Gastroesophageal sphincter (tissue), 4 donors: ENCODE measurements at regions not wholly inside any gene's neighbourhood (a gene's known extent, or its start where the extent isn't known, plus 50 kb on each side); places are given as distances from the start of the nearest gene placed in this dataset.

Source experiments
- ATAC-seq: fragments of 150-250 bp; one replicate; pipeline ENCODE4 v1.9.1; 2016; ENCODE audit warnings: mild to moderate bottlenecking, moderate library complexity
- H3K27ac ChIP-seq, 4 donors: fragments of 200-600 bp; sonication (generic) in 3 of 4; 1 replicate in 3 of 4; 2 replicates in 1 of 4; pipeline ENCODE4 v1.5.1; 2016 to 2019
- H3K27me3 ChIP-seq: fragments of 200-600 bp; sonication (generic); one replicate; pipeline ENCODE4 v1.5.1; 2019
- H3K36me3 ChIP-seq, 2 donors: fragments of 200-600 bp; sonication (generic); one replicate each; pipeline ENCODE4 v1.5.1; 2019; ENCODE audit warnings: control low read depth in 1 of 2
- H3K4me1 ChIP-seq, 3 donors: fragments of 200-600 bp; sonication (generic); 1 replicate in 2 of 3; 2 replicates in 1 of 3; pipeline ENCODE4 v1.5.1; 2016 to 2019; ENCODE audit warnings: control low read depth in 2 of 3
- H3K4me3 ChIP-seq, 2 donors: fragments of 200-600 bp; sonication (generic); one replicate each; pipeline ENCODE4 v1.5.1; 2019; ENCODE audit warnings: mild to moderate bottlenecking in 1 of 2, moderate library complexity in 1 of 2
- H3K9me3 ChIP-seq, 3 donors: fragments of 200-600 bp; sonication (generic); one replicate each; pipeline ENCODE4 v1.5.1; 2017 to 2019; ENCODE audit warnings: control low read depth in 2 of 3
- EP300 ChIP-seq: sonication (generic); formaldehyde crosslinking; IDR thresholded peaks from one replicate; pipeline ENCODE4 v1.6.1; 2017; ENCODE audit warnings: antibody characterized with exemption, mild to moderate bottlenecking
- POLR2A ChIP-seq, 2 donors: fragments of 450-650 bp; IDR thresholded peaks; one replicate each; pipeline ENCODE4 v1.6.1; 2017; ENCODE audit warnings: antibody characterized with exemption in 2 of 2, mild to moderate bottlenecking in 2 of 2, moderate library complexity in 1 of 2
- POLR2AphosphoS5 ChIP-seq: sonication (generic); formaldehyde crosslinking; IDR thresholded peaks from one replicate; pipeline ENCODE4 v1.6.1; 2017; ENCODE audit warnings: antibody characterized with exemption
- WGBS, 2 donors: methylation state at CpG; one replicate each; pipeline ENCODE4 v1.1.5; 2018; ENCODE audit warnings: low coverage in 1 of 2; 5-methylcytosine and 5-hydroxymethylcytosine counted together
- TF ChIP-seq, protein P1 (sequence below), 4 experiments: fragments of 200-600 bp in 2 of 4; fragments of 450-650 bp in 2 of 4; sonication (generic) in 1 of 4; IDR thresholded peaks; one replicate each; pipeline ENCODE4 v1.5.1; 2017 to 2019; ENCODE audit warnings: antibody characterized with exemption in 4 of 4, mild to moderate bottlenecking in 2 of 4, moderate library complexity in 2 of 4

- ATAC-seq = peak; percentile 18
- 71% methylated on average over 2 of the region's 2 CpGs; no CpG with 5 or more reads in 1 of the 2 donors for WGBS, 2 donors
- TF ChIP-seq EP300 (no peak), POLR2A (IDR thresholded peaks at IDR 0.05) (no peak), POLR2AphosphoS5 (no peak)
- TF ChIP-seq, protein P1, sequence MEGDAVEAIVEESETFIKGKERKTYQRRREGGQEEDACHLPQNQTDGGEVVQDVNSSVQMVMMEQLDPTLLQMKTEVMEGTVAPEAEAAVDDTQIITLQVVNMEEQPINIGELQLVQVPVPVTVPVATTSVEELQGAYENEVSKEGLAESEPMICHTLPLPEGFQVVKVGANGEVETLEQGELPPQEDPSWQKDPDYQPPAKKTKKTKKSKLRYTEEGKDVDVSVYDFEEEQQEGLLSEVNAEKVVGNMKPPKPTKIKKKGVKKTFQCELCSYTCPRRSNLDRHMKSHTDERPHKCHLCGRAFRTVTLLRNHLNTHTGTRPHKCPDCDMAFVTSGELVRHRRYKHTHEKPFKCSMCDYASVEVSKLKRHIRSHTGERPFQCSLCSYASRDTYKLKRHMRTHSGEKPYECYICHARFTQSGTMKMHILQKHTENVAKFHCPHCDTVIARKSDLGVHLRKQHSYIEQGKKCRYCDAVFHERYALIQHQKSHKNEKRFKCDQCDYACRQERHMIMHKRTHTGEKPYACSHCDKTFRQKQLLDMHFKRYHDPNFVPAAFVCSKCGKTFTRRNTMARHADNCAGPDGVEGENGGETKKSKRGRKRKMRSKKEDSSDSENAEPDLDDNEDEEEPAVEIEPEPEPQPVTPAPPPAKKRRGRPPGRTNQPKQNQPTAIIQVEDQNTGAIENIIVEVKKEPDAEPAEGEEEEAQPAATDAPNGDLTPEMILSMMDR (IDR thresholded peaks at IDR 0.05) = no peak
- Histone ChIP-seq H3K36me3 (no peaks in the 10 kb centered on the region), H3K4me3 (no peak overlapping the region), H3K9me3 (no peaks in the 10 kb centered on the region), H3K27ac (no peak overlapping the region), H3K4me1 (no peaks in the 10 kb centered on the region), H3K27me3 (peaks cover 88% of the 10 kb centered on the region)
Measured at GRCh38 chr1:18005238-18005637, 102.4 kb upstream of the IGSF21 start.

DNA sequence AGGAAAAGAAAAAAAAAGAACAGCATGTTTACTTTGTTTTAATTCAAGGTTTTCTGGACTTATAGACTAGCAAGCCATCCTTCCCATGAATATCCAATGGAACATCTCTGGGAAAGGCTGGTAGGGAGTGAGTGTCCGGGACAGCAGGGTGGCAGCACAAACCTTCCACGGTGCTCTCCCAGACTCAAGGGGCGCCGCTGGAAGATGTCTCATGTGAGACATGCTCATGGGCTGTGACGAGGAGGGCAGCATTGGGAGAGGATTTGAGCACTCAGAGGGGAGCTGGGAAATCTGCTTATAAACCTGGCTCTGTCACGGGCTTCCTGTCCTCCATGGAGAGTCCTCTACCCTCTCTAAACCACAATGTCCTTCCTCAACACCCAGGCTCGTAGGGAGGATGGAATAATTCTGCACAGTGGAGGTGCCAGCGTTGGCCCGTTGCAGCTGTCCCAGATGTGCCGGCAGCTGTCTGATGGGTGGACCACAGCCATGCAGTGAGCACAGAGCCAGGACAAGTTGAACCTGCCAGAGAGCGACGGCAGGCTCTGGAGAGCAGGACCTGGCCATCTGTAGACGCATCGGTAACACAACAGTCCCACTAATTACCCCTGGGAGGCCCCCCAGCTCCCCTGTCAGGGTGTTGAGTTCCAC lies 100.1 kb upstream of the IGSF21 start:
- no peak for ATAC-seq
- WGBS, 2 donors = 58 to 65% methylated on average over 5 to 11 of the region's 14 CpGs
- H3K9me3 ChIP-seq = no peaks in the 10 kb centered on the region
- no peak overlapping the region for H3K4me3 ChIP-seq
- no peak overlapping the region for H3K27ac ChIP-seq
- peaks cover 94% of the 10 kb centered on the region for H3K27me3 ChIP-seq
- no peak for TF ChIP-seq EP300
- no peak for TF ChIP-seq POLR2A (IDR thresholded peaks at IDR 0.05)
- TF ChIP-seq POLR2AphosphoS5 = no peak
- no peaks in the 10 kb centered on the region for H3K4me1 ChIP-seq
- no peaks in the 10 kb centered on the region for H3K36me3 ChIP-seq

GRCh38 chr1:18008081-18008480 lies 99.5 kb upstream of the IGSF21 start:
- Histone ChIP-seq H3K4me3 (no peak overlapping the region), H3K9me3 (no peaks in the 10 kb centered on the region), H3K4me1 (no peaks in the 10 kb centered on the region), H3K27me3 (peaks cover 94% of the 10 kb centered on the region), H3K36me3 (no peaks in the 10 kb centered on the region), H3K27ac (no peak overlapping the region)
- WGBS, 2 donors = 69% methylated on average over 1 of the region's 1 CpG; no CpG with 5 or more reads in 1 of the 2 donors
- TF ChIP-seq EP300 = no peak
- TF ChIP-seq POLR2A (IDR thresholded peaks at IDR 0.05) = no peak
- TF ChIP-seq, protein P1 (IDR thresholded peaks at IDR 0.05) = no peak
- no peak for TF ChIP-seq POLR2AphosphoS5
- no peak for ATAC-seq

- Histone ChIP-seq H3K4me1 (no peaks in the 10 kb centered on the region), H3K27me3 (peaks cover 95% of the 10 kb centered on the region), H3K27ac (no peak overlapping the region), H3K36me3 (no peaks in the 10 kb centered on the region), H3K9me3 (no peaks in the 10 kb centered on the region), H3K4me3 (no peak overlapping the region)
- no peak for ATAC-seq
- TF ChIP-seq POLR2A (IDR thresholded peaks at IDR 0.05) = no peak
- TF ChIP-seq POLR2AphosphoS5 = no peak
- TF ChIP-seq EP300 = no peak
- TF ChIP-seq, protein P1 (IDR thresholded peaks at IDR 0.05) = no peak
- WGBS, 2 donors = 25% methylated on average over 3 of the region's 6 CpGs; no CpG with 5 or more reads in 1 of the 2 donors
Measured at GRCh38 chr1:18009055-18009454, 98.5 kb upstream of the IGSF21 start.

DNA sequence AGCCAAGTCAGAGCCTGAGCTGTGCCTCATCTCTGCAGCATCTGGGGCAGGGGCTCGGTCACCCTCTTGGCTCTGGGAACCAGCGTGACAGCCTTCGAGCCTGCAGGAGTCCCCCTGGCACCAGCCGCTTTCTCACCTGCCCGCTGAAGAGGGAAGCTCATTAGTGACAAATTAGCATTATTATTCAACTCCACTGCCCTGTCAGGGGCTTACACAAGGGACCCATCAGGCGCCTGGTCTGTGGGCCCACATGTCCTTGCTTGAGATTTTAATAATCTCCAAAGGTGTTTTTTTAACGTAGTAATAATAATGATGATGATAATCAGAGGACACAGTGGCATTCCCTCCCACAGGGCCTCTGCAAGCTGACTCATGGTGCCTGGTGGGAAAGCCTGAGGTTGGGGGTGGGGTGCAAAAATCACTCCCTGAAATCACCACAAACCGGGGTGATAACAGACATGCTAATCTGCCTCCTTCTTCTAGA lies 98.1 kb upstream of the IGSF21 start:
- no peak overlapping the region for H3K27ac ChIP-seq
- no peaks in the 10 kb centered on the region for H3K36me3 ChIP-seq
- ATAC-seq = no peak
- no peaks in the 10 kb centered on the region for H3K9me3 ChIP-seq
- H3K27me3 ChIP-seq = peaks cover 97% of the 10 kb centered on the region
- H3K4me1 ChIP-seq = no peaks in the 10 kb centered on the region
- no peak overlapping the region for H3K4me3 ChIP-seq
- 0% methylated on average over 2 of the region's 8 CpGs; no CpG with 5 or more reads in 1 of the 2 donors for WGBS, 2 donors
- TF ChIP-seq POLR2AphosphoS5 (no peak), EP300 (no peak), POLR2A (IDR thresholded peaks at IDR 0.05) (no peak)
- TF ChIP-seq, protein P1 (IDR thresholded peaks at IDR 0.05) = no peak
